Lower leg skin (tissue), 4 donors: ENCODE measurements at regions not wholly inside any gene's neighbourhood (a gene's known extent, or its start where the extent isn't known, plus 50 kb on each side); places are given as distances from the start of the nearest gene placed in this dataset.

ENCODE experiments used
- DNase-seq, 2 donors: peaks; one replicate each; pipeline ENCODE4 v3.0.0-alpha.2; 2019; ENCODE audit warnings: low spot score in 2 of 2
- H3K4me3 ChIP-seq: fragments of 200-600 bp; sonication (generic); 2 replicates; pipeline ENCODE4 v1.5.1; 2017; ENCODE audit warnings: mild to moderate bottlenecking, low read depth; ENCODE audit not compliant: poor library complexity, severe bottlenecking
- CTCF ChIP-seq, 3 donors: fragments of 450-650 bp; IDR thresholded peaks; one replicate each; pipeline ENCODE4 v1.5.1; 2016; ENCODE audit warnings: antibody characterized with exemption in 3 of 3, mild to moderate bottlenecking in 3 of 3, moderate library complexity in 2 of 3
- POLR2A ChIP-seq, 2 donors: fragments of 450-650 bp; IDR thresholded peaks; one replicate each; pipeline ENCODE4 v1.6.1; 2016 to 2017; ENCODE audit warnings: antibody characterized with exemption in 2 of 2, mild to moderate bottlenecking in 1 of 2, moderate library complexity in 1 of 2
- WGBS, 2 donors: methylation state at CpG; one replicate each; pipeline ENCODE4 v1.1.5; 2018; 5-methylcytosine and 5-hydroxymethylcytosine counted together
- intact Hi-C: fragments of 100-400 bp; cut with DNase I; formaldehyde crosslinking; loops from one replicate; pipeline ENCODE4 v1.15.0; 2023; ENCODE audit warnings: low total_unique reads

GRCh38 chr20:40786336-40786735 lies 97.3 kb upstream of the MAFB start:
- no peak overlapping the region for H3K4me3 ChIP-seq
- intact Hi-C loops, result no loop called here
- 80 to 85% methylated on average over 11 of the region's 11 CpGs for WGBS, 2 donors
- TF ChIP-seq POLR2A (IDR thresholded peaks at IDR 0.05) (no peak), CTCF (IDR thresholded peaks at IDR 0.05) (no peak)
- peak in 1 of 2 donors; percentile 70 for DNase-seq

- intact Hi-C loops, result no loop called here
- H3K4me3 ChIP-seq, result no peak overlapping the region
- no peak for DNase-seq
- WGBS, 2 donors, result 78 to 86% methylated on average over 5 of the region's 5 CpGs
- TF ChIP-seq CTCF (IDR thresholded peaks at IDR 0.05) (no peak), POLR2A (IDR thresholded peaks at IDR 0.05) (no peak)
These were observed 98.9 kb upstream of the MAFB start for GRCh38 chr20:40787941-40788340.

- 55 to 65% methylated on average over 4 of the region's 4 CpGs for WGBS, 2 donors
- intact Hi-C loops, result no loop called here
These were observed 108.4 kb upstream of the MAFB start for GRCh38 chr20:40797425-40797824.

GRCh38 chr20:40798066-40798465 lies 109.0 kb upstream of the MAFB start:
- TF ChIP-seq POLR2A (IDR thresholded peaks at IDR 0.05) (no peak), CTCF (IDR thresholded peaks at IDR 0.05) (no peak)
- intact Hi-C loops, result no loop called here
- no peak overlapping the region for H3K4me3 ChIP-seq
- DNase-seq, result no peak

More at GRCh38 chr20:40797425-40797824, 108.4 kb upstream of the MAFB start:
- no peak overlapping the region for H3K4me3 ChIP-seq
- DNase-seq, result no peak
- no peak for TF ChIP-seq POLR2A (IDR thresholded peaks at IDR 0.05)
- no peak for TF ChIP-seq CTCF (IDR thresholded peaks at IDR 0.05)

- intact Hi-C loops, result no loop called here
- 84 to 86% methylated on average over 3 of the region's 3 CpGs for WGBS, 2 donors
- TF ChIP-seq POLR2A (IDR thresholded peaks at IDR 0.05) (no peak), CTCF (IDR thresholded peaks at IDR 0.05) (no peak)
- no peak overlapping the region for H3K4me3 ChIP-seq
- no peak for DNase-seq
These were observed 113.8 kb upstream of the MAFB start for GRCh38 chr20:40802886-40803285.

- TF ChIP-seq POLR2A (IDR thresholded peaks at IDR 0.05), result no peak
- no peak for TF ChIP-seq CTCF (IDR thresholded peaks at IDR 0.05)
- WGBS, 2 donors, result 93% methylated on average over 5 of the region's 5 CpGs
- intact Hi-C loops, result no loop called here
- DNase-seq, result no peak
- no peak overlapping the region for H3K4me3 ChIP-seq
These were observed 114.3 kb upstream of the MAFB start for GRCh38 chr20:40803381-40803780.
